ENCODE measurements at regions not wholly inside any gene's neighbourhood (a gene's known extent, or its start where the extent isn't known, plus 50 kb on each side); places are given as distances from the start of the nearest gene placed in this dataset.

DNA sequence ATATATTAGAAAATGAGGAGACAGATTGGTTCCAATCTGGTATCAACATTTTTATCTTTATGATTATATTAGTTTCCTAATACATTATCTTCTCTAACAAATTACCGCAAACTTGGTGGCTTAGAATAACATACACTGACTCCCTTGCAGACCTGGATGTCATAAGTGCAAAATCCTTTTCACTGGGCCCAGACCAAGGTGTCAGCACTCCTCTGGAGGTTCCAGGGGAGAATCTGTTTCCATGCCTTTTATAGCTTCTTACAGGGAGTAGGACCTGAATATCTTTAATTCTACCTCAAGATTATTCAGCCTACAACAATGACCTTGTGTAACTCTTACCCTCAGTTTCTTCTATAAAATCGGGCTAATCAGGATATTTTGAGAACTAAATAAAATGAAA, 329.9 kb upstream of the GRM3 start:
- no peak overlapping the region for H3K9ac ChIP-seq (ENCODE audit: low read length in 5 of 5)
- H3K4me1 ChIP-seq (ENCODE audit: control insufficient read depth in 5 of 5, insufficient read depth in 5 of 5, low read length in 5 of 5): no peaks in the 10 kb centered on the region
- H3K36me3 ChIP-seq (ENCODE audit: control insufficient read depth in 5 of 5, insufficient read depth in 5 of 5, low read length in 5 of 5): no peaks in the 10 kb centered on the region
- H3K27me3 ChIP-seq (ENCODE audit: control insufficient read depth in 5 of 5, insufficient read depth in 4 of 5, low read length in 5 of 5): no peaks in the 10 kb centered on the region
- H3K4me3 ChIP-seq (ENCODE audit: low read depth in 1 of 5, low read length in 5 of 5): no peak overlapping the region
- no peak overlapping the region for H3K27ac ChIP-seq (ENCODE audit: low read depth, low read length)
- H3K9me3 ChIP-seq (ENCODE audit: control insufficient read depth in 5 of 5, low read length in 5 of 5): no peaks in the 10 kb centered on the region

DNA sequence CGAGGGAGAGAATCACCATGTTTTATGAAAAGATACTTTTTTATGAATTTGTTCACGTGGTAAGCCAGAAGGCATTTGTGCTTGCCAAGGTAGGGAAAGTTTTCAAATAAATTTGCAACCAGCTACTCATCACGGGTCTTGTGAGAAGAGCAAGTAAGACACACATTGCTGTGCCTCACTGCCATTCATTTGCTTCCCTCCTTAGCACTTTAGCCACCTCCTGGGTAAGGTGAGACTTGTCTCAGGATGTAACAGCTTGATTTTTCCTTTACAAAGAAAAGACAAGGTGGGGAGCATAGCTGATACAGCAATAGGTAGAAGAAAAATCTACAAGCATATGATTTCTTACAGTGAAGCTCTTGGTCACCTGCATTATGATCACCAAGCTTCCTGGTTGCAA, 342.4 kb upstream of the GRM3 start:
- Histone ChIP-seq H3K27me3 (ENCODE audit: control insufficient read depth in 5 of 5, insufficient read depth in 4 of 5, low read length in 5 of 5) (no peaks in the 10 kb centered on the region), H3K9me3 (ENCODE audit: control insufficient read depth in 5 of 5, low read length in 5 of 5) (no peaks in the 10 kb centered on the region), H3K36me3 (ENCODE audit: control insufficient read depth in 5 of 5, insufficient read depth in 5 of 5, low read length in 5 of 5) (no peaks in the 10 kb centered on the region), H3K4me1 (ENCODE audit: control insufficient read depth in 5 of 5, insufficient read depth in 5 of 5, low read length in 5 of 5) (no peaks in the 10 kb centered on the region), H3K4me3 (ENCODE audit: low read depth in 1 of 5, low read length in 5 of 5) (no peak overlapping the region), H3K27ac (ENCODE audit: low read depth, low read length) (no peak overlapping the region), H3K9ac (ENCODE audit: low read length in 5 of 5) (no peak overlapping the region)

DNA sequence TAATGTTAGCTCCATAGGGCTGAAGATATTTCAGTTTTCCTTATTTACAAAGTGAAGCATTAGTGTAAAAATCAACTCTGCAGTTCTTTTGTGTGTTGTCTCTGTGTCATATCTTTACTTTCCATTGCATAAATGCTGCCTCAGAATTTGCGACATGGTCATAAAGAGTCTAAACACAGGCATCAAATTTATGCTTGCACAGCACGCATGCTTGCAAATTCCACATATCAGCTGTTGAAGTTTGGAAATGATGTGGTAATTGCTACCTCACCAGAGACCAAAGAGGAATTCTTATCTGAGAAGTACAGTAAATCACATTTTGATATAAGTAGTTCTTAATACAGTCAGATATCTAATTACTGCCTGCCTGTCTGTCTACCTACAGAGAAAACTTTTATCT, 348.2 kb upstream of the GRM3 start:
- Histone ChIP-seq H3K36me3 (ENCODE audit: control insufficient read depth in 5 of 5, insufficient read depth in 5 of 5, low read length in 5 of 5) (no peaks in the 10 kb centered on the region), H3K4me1 (ENCODE audit: control insufficient read depth in 5 of 5, insufficient read depth in 5 of 5, low read length in 5 of 5) (no peaks in the 10 kb centered on the region), H3K9me3 (ENCODE audit: control insufficient read depth in 5 of 5, low read length in 5 of 5) (no peaks in the 10 kb centered on the region), H3K9ac (ENCODE audit: low read length in 5 of 5) (no peak overlapping the region), H3K27ac (ENCODE audit: low read depth, low read length) (no peak overlapping the region), H3K4me3 (ENCODE audit: low read depth in 1 of 5, low read length in 5 of 5) (no peak overlapping the region), H3K27me3 (ENCODE audit: control insufficient read depth in 5 of 5, insufficient read depth in 4 of 5, low read length in 5 of 5) (no peaks in the 10 kb centered on the region)

DNA sequence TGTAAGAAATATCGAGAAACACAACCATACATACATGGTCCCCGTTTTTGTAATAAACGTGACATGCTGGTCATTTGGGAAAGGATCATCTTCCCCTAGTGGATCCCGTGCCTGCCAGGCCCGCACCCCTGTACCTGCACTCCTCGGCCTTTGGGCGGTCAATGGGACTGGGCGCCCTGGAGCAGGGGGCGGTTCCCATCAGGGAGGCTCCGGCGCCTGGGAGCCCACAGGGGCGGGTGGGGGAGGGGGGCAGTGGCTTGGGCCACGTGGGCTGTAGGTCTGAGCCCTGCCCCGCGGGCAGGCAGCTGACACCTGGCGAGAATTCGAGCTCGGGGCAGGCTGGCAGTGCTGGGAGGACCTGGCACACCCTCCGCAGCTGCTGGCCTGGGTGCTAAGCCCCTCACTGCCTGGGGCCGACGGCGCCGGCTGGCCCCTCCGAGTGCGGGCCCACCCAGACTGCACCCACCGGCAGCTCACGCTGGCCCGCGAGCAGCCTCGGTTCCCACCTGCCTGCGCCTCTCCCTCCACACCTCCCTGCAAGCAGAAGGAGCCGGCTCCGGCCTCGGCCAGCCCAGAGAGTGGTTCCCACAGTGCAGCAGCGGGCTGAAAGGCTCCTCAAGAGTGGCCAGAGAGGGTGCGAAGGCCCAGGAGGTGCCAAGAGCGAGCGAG, 361.6 kb upstream of the GRM3 start:
- Histone ChIP-seq H3K4me1 (ENCODE audit: control insufficient read depth in 5 of 5, insufficient read depth in 5 of 5, low read length in 5 of 5) (no peaks in the 10 kb centered on the region), H3K27me3 (ENCODE audit: control insufficient read depth in 5 of 5, insufficient read depth in 4 of 5, low read length in 5 of 5) (no peaks in the 10 kb centered on the region), H3K36me3 (ENCODE audit: control insufficient read depth in 5 of 5, insufficient read depth in 5 of 5, low read length in 5 of 5) (no peaks in the 10 kb centered on the region), H3K9ac (ENCODE audit: low read length in 5 of 5) (no peak overlapping the region), H3K4me3 (ENCODE audit: low read depth in 1 of 5, low read length in 5 of 5) (no peak overlapping the region), H3K27ac (ENCODE audit: low read depth, low read length) (no peak overlapping the region), H3K9me3 (ENCODE audit: control insufficient read depth in 5 of 5, low read length in 5 of 5) (no peaks in the 10 kb centered on the region)

DNA sequence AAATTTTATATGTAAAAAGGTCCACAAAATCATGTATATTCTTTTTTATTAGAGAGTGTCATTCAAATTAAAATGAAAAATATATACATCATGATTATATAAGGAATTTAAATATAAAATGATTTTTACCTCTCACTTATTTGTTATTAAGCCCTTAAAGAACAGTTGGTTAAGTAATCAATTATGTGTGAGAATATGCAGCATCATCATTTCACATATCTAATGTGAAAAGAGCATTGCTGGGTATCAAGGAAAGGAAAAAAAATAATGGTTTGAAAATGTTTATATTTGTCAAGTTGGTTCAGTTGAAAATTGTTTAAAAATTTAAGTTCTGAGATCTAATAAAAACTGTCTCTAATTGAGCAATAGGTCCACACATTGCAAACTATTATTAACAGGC, 363.6 kb upstream of the GRM3 start:
- no peaks in the 10 kb centered on the region for H3K4me1 ChIP-seq (ENCODE audit: control insufficient read depth in 5 of 5, insufficient read depth in 5 of 5, low read length in 5 of 5)
- no peak overlapping the region for H3K27ac ChIP-seq (ENCODE audit: low read depth, low read length)
- no peaks in the 10 kb centered on the region for H3K36me3 ChIP-seq (ENCODE audit: control insufficient read depth in 5 of 5, insufficient read depth in 5 of 5, low read length in 5 of 5)
- H3K9me3 ChIP-seq (ENCODE audit: control insufficient read depth in 5 of 5, low read length in 5 of 5): peaks cover 0 to 3% (median 0%) of the 10 kb centered on the region in 5 donors
- H3K4me3 ChIP-seq (ENCODE audit: low read depth in 1 of 5, low read length in 5 of 5): no peak overlapping the region
- H3K27me3 ChIP-seq (ENCODE audit: control insufficient read depth in 5 of 5, insufficient read depth in 4 of 5, low read length in 5 of 5): no peaks in the 10 kb centered on the region
- H3K9ac ChIP-seq (ENCODE audit: low read length in 5 of 5): no peak overlapping the region

DNA sequence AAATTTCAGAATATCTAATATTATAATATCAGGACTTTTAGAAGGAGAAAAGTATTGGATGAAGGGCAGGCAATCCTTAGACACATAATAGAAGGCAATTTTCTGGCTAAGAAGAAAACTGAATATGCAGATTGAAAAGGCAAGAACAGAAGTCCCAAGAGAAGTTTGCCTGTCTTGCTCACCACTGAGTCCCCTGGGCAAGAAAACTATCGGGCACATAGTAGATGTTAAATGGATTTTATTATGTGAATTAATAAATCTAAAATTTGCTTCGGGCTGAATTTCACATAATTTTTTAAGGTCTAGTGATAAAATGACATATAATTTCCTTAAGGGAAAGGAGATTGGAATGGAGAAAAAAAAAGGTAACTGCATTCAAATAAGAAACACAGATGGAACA, 380.9 kb upstream of the GRM3 start:
- no peaks in the 10 kb centered on the region for H3K36me3 ChIP-seq (ENCODE audit: control insufficient read depth in 5 of 5, insufficient read depth in 5 of 5, low read length in 5 of 5)
- no peaks in the 10 kb centered on the region for H3K9me3 ChIP-seq (ENCODE audit: control insufficient read depth in 5 of 5, low read length in 5 of 5)
- no peaks in the 10 kb centered on the region for H3K4me1 ChIP-seq (ENCODE audit: control insufficient read depth in 5 of 5, insufficient read depth in 5 of 5, low read length in 5 of 5)
- H3K4me3 ChIP-seq (ENCODE audit: low read depth in 1 of 5, low read length in 5 of 5): no peak overlapping the region
- no peak overlapping the region for H3K9ac ChIP-seq (ENCODE audit: low read length in 5 of 5)
- H3K27me3 ChIP-seq (ENCODE audit: control insufficient read depth in 5 of 5, insufficient read depth in 4 of 5, low read length in 5 of 5): no peaks in the 10 kb centered on the region
- H3K27ac ChIP-seq (ENCODE audit: low read depth, low read length): no peak overlapping the region

DNA sequence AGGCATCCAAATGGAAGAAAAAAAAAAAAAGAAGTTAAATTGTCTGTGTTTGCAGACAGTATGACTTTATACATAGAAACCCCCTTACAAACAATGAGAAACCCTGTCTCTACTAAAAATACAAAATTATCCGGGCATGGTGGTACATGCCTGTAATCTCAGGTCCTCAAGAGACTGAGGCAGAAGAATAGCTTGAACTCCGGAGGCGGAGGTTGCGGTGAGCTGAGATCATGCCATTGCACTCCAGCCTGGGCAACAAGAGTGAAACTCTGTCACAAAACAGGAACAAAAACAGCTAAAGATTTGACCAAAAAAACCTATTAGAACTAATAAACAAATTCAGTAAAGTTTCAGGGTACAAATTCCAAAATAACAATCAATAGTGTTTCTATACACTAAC, 385.8 kb upstream of the GRM3 start:
- H3K27ac ChIP-seq (ENCODE audit: low read depth, low read length): no peak overlapping the region
- H3K9ac ChIP-seq (ENCODE audit: low read length in 5 of 5): no peak overlapping the region
- no peaks in the 10 kb centered on the region for H3K36me3 ChIP-seq (ENCODE audit: control insufficient read depth in 5 of 5, insufficient read depth in 5 of 5, low read length in 5 of 5)
- no peak overlapping the region for H3K4me3 ChIP-seq (ENCODE audit: low read depth in 1 of 5, low read length in 5 of 5)
- H3K4me1 ChIP-seq (ENCODE audit: control insufficient read depth in 5 of 5, insufficient read depth in 5 of 5, low read length in 5 of 5): no peaks in the 10 kb centered on the region
- H3K9me3 ChIP-seq (ENCODE audit: control insufficient read depth in 5 of 5, low read length in 5 of 5): no peaks in the 10 kb centered on the region
- H3K27me3 ChIP-seq (ENCODE audit: control insufficient read depth in 5 of 5, insufficient read depth in 4 of 5, low read length in 5 of 5): no peaks in the 10 kb centered on the region

DNA sequence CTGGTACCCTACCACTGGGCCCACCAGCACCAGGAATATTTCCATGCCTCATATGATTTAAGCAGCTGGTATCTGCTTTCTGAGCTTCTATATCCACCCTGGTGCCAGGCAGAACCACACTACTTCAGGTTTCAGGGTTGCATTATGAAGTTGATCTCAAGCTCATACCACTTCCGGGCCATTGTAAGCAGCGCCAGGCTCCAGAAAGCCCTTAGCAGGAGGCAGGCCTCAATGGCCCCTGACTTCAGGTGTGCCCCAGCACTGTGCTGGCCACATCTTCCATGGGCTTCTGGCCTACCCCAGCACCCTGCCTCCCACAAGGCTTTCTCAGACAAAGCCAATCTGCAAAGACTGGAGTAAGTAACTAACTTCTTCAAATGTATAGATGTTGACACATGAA, 391.3 kb upstream of the GRM3 start:
- no peaks in the 10 kb centered on the region for H3K36me3 ChIP-seq (ENCODE audit: control insufficient read depth in 5 of 5, insufficient read depth in 5 of 5, low read length in 5 of 5)
- H3K4me3 ChIP-seq (ENCODE audit: low read depth in 1 of 5, low read length in 5 of 5): no peak overlapping the region
- H3K27ac ChIP-seq (ENCODE audit: low read depth, low read length): no peak overlapping the region
- no peaks in the 10 kb centered on the region for H3K4me1 ChIP-seq (ENCODE audit: control insufficient read depth in 5 of 5, insufficient read depth in 5 of 5, low read length in 5 of 5)
- H3K9ac ChIP-seq (ENCODE audit: low read length in 5 of 5): no peak overlapping the region
- H3K9me3 ChIP-seq (ENCODE audit: control insufficient read depth in 5 of 5, low read length in 5 of 5): peaks cover 0 to 4% (median 3%) of the 10 kb centered on the region in 5 donors
- no peaks in the 10 kb centered on the region for H3K27me3 ChIP-seq (ENCODE audit: control insufficient read depth in 5 of 5, insufficient read depth in 4 of 5, low read length in 5 of 5)

DNA sequence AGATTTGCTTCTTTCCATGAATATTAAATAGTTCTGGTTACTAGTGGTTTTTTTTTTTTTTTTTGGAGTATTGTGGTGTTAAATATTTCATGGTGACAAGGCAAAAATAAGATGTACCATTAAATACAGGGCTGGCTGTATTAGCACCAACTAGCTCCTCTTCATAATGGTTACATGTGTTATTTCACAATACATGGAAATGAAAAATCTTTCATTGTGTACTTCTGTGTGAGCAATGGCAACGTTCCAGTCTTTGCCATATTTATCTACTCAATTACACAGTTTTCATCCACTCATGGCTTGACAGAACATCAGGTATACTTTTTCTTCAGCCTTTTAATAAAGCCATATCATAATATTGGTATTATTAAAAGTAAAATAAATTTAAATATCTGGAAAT, 394.7 kb upstream of the GRM3 start:
- no peak overlapping the region for H3K27ac ChIP-seq (ENCODE audit: low read depth, low read length)
- no peak overlapping the region for H3K4me3 ChIP-seq (ENCODE audit: low read depth in 1 of 5, low read length in 5 of 5)
- H3K36me3 ChIP-seq (ENCODE audit: control insufficient read depth in 5 of 5, insufficient read depth in 5 of 5, low read length in 5 of 5): no peaks in the 10 kb centered on the region
- no peak overlapping the region for H3K9ac ChIP-seq (ENCODE audit: low read length in 5 of 5)
- no peaks in the 10 kb centered on the region for H3K27me3 ChIP-seq (ENCODE audit: control insufficient read depth in 5 of 5, insufficient read depth in 4 of 5, low read length in 5 of 5)
- H3K4me1 ChIP-seq (ENCODE audit: control insufficient read depth in 5 of 5, insufficient read depth in 5 of 5, low read length in 5 of 5): no peaks in the 10 kb centered on the region
- H3K9me3 ChIP-seq (ENCODE audit: control insufficient read depth in 5 of 5, low read length in 5 of 5): peaks cover 0 to 4% (median 3%) of the 10 kb centered on the region in 5 donors

DNA sequence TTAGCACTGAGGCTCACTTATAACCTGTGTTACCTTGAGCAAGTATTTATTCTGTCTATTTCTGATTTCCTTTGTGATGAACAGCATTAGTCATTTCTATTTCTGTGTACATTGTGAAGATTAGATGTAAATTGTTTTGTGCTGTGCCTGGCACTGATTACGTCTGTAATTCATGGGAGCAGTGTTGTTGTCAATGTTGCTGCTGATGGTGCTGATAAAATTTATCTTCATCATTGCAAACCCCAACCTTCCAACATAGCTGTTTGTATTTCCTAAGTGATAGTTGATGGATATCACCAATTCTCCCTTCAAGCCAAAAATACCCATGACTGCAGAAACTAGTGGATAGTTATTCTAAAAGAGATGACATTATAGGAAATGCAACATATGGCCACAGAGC, 400.5 kb upstream of the GRM3 start:
- H3K27me3 ChIP-seq (ENCODE audit: control insufficient read depth in 5 of 5, insufficient read depth in 4 of 5, low read length in 5 of 5): no peaks in the 10 kb centered on the region
- H3K4me3 ChIP-seq (ENCODE audit: low read depth in 1 of 5, low read length in 5 of 5): no peak overlapping the region
- H3K4me1 ChIP-seq (ENCODE audit: control insufficient read depth in 5 of 5, insufficient read depth in 5 of 5, low read length in 5 of 5): no peaks in the 10 kb centered on the region
- no peaks in the 10 kb centered on the region for H3K9me3 ChIP-seq (ENCODE audit: control insufficient read depth in 5 of 5, low read length in 5 of 5)
- no peak overlapping the region for H3K9ac ChIP-seq (ENCODE audit: low read length in 5 of 5)
- no peak overlapping the region for H3K27ac ChIP-seq (ENCODE audit: low read depth, low read length)
- no peaks in the 10 kb centered on the region for H3K36me3 ChIP-seq (ENCODE audit: control insufficient read depth in 5 of 5, insufficient read depth in 5 of 5, low read length in 5 of 5)

DNA sequence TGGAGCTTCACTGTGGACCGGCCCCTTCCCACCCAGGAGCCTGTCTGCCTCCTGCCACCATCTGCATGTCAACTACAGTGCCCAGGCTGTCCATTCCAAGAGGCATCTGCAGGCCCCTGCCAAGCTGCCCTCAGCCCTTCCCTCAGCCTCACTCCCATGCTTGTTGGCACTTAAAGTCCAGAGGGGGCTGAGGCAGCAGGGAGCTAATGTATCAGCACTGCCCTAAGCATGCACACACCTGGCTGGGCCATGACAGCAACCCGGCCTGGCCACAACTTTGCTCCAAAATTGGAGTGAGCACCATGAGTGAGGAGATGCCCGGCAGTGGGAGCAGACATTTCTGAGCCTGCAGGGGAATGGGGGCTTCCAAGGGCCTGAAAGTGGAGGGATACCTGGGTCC, 417.5 kb upstream of the GRM3 start:
- no peaks in the 10 kb centered on the region for H3K4me1 ChIP-seq (ENCODE audit: control insufficient read depth in 5 of 5, insufficient read depth in 5 of 5, low read length in 5 of 5)
- no peak overlapping the region for H3K27ac ChIP-seq (ENCODE audit: low read depth, low read length)
- H3K27me3 ChIP-seq (ENCODE audit: control insufficient read depth in 5 of 5, insufficient read depth in 4 of 5, low read length in 5 of 5): no peaks in the 10 kb centered on the region
- no peak overlapping the region for H3K9ac ChIP-seq (ENCODE audit: low read length in 5 of 5)
- H3K4me3 ChIP-seq (ENCODE audit: low read depth in 1 of 5, low read length in 5 of 5): no peak overlapping the region
- peaks cover 0 to 7% (median 0%) of the 10 kb centered on the region in 5 donors for H3K9me3 ChIP-seq (ENCODE audit: control insufficient read depth in 5 of 5, low read length in 5 of 5)
- no peaks in the 10 kb centered on the region for H3K36me3 ChIP-seq (ENCODE audit: control insufficient read depth in 5 of 5, insufficient read depth in 5 of 5, low read length in 5 of 5)
